Activated T-cell treated with anti-CD3 and anti-CD28 coated beads, Interleukin-2, amount 50 U/mL, for 4 hours (primary cell): ENCODE measurements at regions not wholly inside any gene's neighbourhood (a gene's known extent, or its start where the extent isn't known, plus 50 kb on each side); places are given as distances from the start of the nearest gene placed in this dataset.

ENCODE experiments used
- ATAC-seq, 2 donors: fragments of 200-7000 bp; cut with Tn5 transposase; one replicate each; pipeline ENCODE4 v1.10.0; 2021
- DNase-seq: peaks from one replicate; pipeline ENCODE4 v3.0.0-alpha.2; 2020
- H3K27me3 Mint-ChIP-seq: one replicate; pipeline ENCODE4 v1.8.0; 2021; ENCODE audit warnings: low read depth, mixed read lengths
- H3K36me3 Mint-ChIP-seq: one replicate; pipeline ENCODE4 v1.8.0; 2022; ENCODE audit warnings: mixed read lengths; ENCODE audit not compliant: insufficient read depth
- H3K4me1 Mint-ChIP-seq: one replicate; pipeline ENCODE4 v1.8.0; 2021; ENCODE audit warnings: low read depth, mixed read lengths
- H3K4me3 Mint-ChIP-seq: one replicate; pipeline ENCODE4 v1.8.0; 2021; ENCODE audit warnings: mild to moderate bottlenecking, moderate library complexity, mixed read lengths
- H3K9me3 Mint-ChIP-seq: one replicate; pipeline ENCODE4 v1.8.0; 2021; ENCODE audit warnings: mixed read lengths

DNA sequence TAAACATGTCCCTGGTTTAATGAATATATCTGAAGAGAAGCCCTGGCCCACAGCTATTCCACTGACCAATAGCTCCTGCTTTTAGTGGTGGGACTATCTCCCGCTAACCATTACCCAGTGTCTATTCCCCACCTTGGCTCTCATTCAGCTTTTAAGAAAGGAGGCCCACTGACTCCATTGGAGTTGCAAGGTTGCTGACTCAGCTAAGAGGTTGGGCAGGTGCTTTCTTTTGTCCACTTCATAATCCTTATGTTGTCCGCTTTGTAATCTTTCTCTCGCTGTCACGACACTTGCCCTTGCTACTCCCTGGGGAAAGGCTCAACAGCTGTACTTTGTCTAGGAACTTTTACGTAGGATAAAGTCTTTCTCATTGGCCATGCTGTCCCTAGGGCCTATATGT is 453.4 kb upstream of the CCDC196 start:
- no peak overlapping the region for H3K4me3 Mint-ChIP-seq
- no peaks in the 10 kb centered on the region for H3K27me3 Mint-ChIP-seq
- H3K9me3 Mint-ChIP-seq = peaks cover 21% of the 10 kb centered on the region
- no peaks in the 10 kb centered on the region for H3K36me3 Mint-ChIP-seq
- no peaks in the 10 kb centered on the region for H3K4me1 Mint-ChIP-seq
- ATAC-seq = no peak
- DNase-seq = no peak

DNA sequence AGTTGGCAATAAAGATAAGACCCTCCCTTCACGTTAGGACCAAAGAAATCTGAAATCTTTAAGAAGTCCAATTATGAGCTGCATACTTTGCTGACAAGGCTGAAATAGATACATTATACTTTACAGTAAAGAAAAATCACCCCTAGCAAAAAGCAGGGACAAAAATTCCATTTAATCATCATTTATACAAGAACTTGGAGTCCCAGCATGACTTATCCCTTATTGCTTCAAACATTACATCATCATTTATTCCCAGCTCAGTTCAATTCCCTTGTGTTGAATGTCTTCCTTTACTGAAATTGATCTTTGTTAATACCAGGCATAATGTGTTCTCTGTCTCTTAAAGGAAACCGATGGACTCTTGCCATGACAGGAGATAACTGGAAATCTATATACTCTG is 449.6 kb upstream of the CCDC196 start:
- Mint-ChIP-seq H3K4me3 (no peak overlapping the region), H3K9me3 (peaks cover 4% of the 10 kb centered on the region), H3K36me3 (no peaks in the 10 kb centered on the region), H3K27me3 (no peaks in the 10 kb centered on the region), H3K4me1 (no peaks in the 10 kb centered on the region)
- DNase-seq (no peak), ATAC-seq (no peak)

- H3K4me3 Mint-ChIP-seq = no peak overlapping the region
- DNase-seq = no peak
- H3K9me3 Mint-ChIP-seq = peaks cover 4% of the 10 kb centered on the region
- no peaks in the 10 kb centered on the region for H3K27me3 Mint-ChIP-seq
- no peak for ATAC-seq
- H3K4me1 Mint-ChIP-seq = no peaks in the 10 kb centered on the region
- H3K36me3 Mint-ChIP-seq = no peaks in the 10 kb centered on the region
Observed at GRCh38 chr14:66037361-66037760, 448.8 kb upstream of the CCDC196 start.

DNA sequence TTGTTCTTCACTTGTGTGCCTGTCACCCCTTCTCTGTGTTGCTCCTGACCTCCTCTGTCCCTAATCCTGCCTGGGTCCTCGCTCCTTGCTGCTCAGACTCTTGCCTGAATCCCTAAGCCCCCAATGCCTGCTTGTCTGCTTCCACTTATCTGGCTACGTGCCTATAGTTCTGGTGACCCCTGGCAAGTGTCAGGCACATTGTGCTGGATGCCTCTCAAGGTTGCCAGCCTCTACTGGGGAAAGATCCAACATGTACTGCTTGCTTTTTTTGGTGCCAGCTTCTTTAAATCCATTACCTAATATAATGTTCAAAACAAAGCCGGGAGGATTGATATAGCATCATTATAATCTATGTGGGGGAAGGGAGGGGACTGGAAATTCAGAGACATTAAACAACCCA is 448.0 kb upstream of the CCDC196 start:
- H3K36me3 Mint-ChIP-seq = no peaks in the 10 kb centered on the region
- no peaks in the 10 kb centered on the region for H3K9me3 Mint-ChIP-seq
- no peaks in the 10 kb centered on the region for H3K4me1 Mint-ChIP-seq
- DNase-seq (no peak), ATAC-seq (no peak)
- H3K27me3 Mint-ChIP-seq = no peaks in the 10 kb centered on the region
- H3K4me3 Mint-ChIP-seq = no peak overlapping the region

DNA sequence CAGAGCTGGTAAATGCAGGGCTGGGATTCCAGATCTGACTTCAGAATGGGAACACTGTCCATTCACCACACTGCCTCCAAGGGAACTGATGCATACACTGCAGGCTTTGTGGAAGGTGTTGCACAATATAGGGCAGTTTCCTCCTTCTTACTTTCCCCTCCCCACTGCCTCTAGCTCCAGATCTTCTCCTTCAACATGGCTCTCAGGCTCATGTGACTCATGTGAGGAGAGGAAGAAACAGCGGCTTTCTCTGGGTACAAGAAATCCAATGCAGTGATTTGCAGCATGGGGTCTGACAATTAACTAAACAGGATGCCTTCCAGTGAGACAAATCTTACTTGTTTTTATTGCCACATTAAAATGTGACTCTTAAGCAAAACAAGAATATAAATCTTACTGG is 447.6 kb upstream of the CCDC196 start:
- no peaks in the 10 kb centered on the region for H3K27me3 Mint-ChIP-seq
- H3K4me3 Mint-ChIP-seq = no peak overlapping the region
- ATAC-seq = no peak
- H3K36me3 Mint-ChIP-seq = no peaks in the 10 kb centered on the region
- no peak for DNase-seq
- H3K4me1 Mint-ChIP-seq = no peaks in the 10 kb centered on the region
- no peaks in the 10 kb centered on the region for H3K9me3 Mint-ChIP-seq

GRCh38 chr14:66039495-66039894 is 446.7 kb upstream of the CCDC196 start:
- Mint-ChIP-seq H3K9me3 (no peaks in the 10 kb centered on the region), H3K36me3 (no peaks in the 10 kb centered on the region), H3K4me3 (no peak overlapping the region), H3K4me1 (no peaks in the 10 kb centered on the region), H3K27me3 (no peaks in the 10 kb centered on the region)
- ATAC-seq (no peak), DNase-seq (no peak)

DNA sequence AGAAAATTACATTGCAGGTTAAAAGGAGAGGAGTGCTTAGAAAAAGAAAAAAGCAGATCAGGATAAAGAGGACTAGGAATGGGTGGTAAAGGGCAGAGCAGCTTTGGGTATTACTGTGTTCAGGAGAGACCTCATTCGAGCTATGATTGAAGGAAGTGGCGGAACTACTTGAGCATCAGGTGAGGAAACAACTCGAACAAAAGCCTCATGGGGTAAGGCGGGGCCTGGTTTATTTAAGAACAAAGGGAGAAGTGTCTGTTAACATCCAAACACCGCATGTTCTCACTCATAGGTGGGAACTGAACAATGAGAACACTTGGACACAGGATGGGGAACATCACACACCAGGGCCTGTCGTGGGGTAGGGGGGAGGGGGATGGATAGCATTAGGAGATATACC is 444.6 kb upstream of the CCDC196 start:
- Mint-ChIP-seq H3K4me3 (no peak overlapping the region), H3K27me3 (no peaks in the 10 kb centered on the region), H3K36me3 (no peaks in the 10 kb centered on the region), H3K9me3 (no peaks in the 10 kb centered on the region), H3K4me1 (no peaks in the 10 kb centered on the region)
- DNase-seq = no peak
- no peak for ATAC-seq

DNA sequence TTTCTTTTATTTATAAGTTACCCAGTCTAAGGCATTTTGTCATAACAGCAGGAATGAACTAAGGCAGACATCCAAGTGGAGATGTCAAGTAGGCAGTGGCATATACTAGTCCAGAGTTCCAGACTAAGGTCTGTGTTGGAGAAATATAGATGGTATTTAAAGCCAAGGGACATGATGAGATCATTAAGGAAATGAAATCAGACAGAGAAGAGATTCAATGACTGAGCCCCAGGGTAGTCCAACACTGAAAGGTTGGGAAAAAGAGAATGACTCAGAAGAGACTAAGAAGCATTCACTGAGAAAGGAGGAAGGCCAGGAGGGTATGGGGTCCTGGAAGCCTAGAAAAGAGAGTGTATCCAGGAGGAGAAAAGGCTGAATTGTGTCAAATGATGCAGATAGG is 442.2 kb upstream of the CCDC196 start:
- ATAC-seq (no peak), DNase-seq (no peak)
- Mint-ChIP-seq H3K27me3 (no peaks in the 10 kb centered on the region), H3K9me3 (no peaks in the 10 kb centered on the region), H3K4me3 (no peak overlapping the region), H3K4me1 (no peaks in the 10 kb centered on the region), H3K36me3 (no peaks in the 10 kb centered on the region)

- DNase-seq = no peak
- H3K36me3 Mint-ChIP-seq = no peaks in the 10 kb centered on the region
- no peak for ATAC-seq
- no peaks in the 10 kb centered on the region for H3K9me3 Mint-ChIP-seq
- H3K4me3 Mint-ChIP-seq = no peak overlapping the region
- H3K27me3 Mint-ChIP-seq = no peaks in the 10 kb centered on the region
- H3K4me1 Mint-ChIP-seq = no peaks in the 10 kb centered on the region
Observed at GRCh38 chr14:66045572-66046021, 440.6 kb upstream of the CCDC196 start.

DNA sequence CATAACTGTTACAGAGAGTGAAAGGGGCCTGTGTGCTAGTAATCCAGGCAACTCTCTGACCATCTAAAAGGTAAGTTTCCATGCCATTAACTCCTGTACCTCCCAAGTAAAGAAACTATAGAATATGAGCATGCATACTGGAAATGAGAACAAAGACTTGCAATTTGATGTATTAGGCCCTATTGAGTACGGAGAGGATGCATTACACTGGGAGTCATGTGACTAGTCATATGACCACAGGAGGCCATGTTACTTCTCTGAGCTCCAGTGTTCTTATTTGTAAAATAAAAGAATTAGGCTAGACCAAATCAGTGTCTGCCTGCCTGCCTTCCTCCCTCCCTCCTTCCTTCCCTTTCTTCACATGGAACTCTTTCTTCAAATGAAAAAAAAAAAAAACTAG is 440.1 kb upstream of the CCDC196 start:
- DNase-seq (no peak), ATAC-seq (no peak)
- H3K36me3 Mint-ChIP-seq = no peaks in the 10 kb centered on the region
- no peaks in the 10 kb centered on the region for H3K9me3 Mint-ChIP-seq
- no peaks in the 10 kb centered on the region for H3K27me3 Mint-ChIP-seq
- no peak overlapping the region for H3K4me3 Mint-ChIP-seq
- no peaks in the 10 kb centered on the region for H3K4me1 Mint-ChIP-seq

GRCh38 chr14:66046591-66046990 is 439.6 kb upstream of the CCDC196 start:
- no peak for DNase-seq
- no peak for ATAC-seq
- Mint-ChIP-seq H3K36me3 (no peaks in the 10 kb centered on the region), H3K4me1 (no peaks in the 10 kb centered on the region), H3K4me3 (no peak overlapping the region), H3K27me3 (no peaks in the 10 kb centered on the region), H3K9me3 (no peaks in the 10 kb centered on the region)

GRCh38 chr14:66056268-66056907 is 429.8 kb upstream of the CCDC196 start:
- Mint-ChIP-seq H3K4me3 (no peak overlapping the region), H3K36me3 (peaks cover 3% of the 10 kb centered on the region), H3K27me3 (no peaks in the 10 kb centered on the region), H3K4me1 (peaks cover 7% of the 10 kb centered on the region), H3K9me3 (peaks cover 4% of the 10 kb centered on the region)
- ATAC-seq = no peak
- no peak for DNase-seq

GRCh38 chr14:66056926-66057552 is 429.1 kb upstream of the CCDC196 start:
- peaks cover 4% of the 10 kb centered on the region for H3K9me3 Mint-ChIP-seq
- peaks cover 3% of the 10 kb centered on the region for H3K36me3 Mint-ChIP-seq
- H3K27me3 Mint-ChIP-seq = no peaks in the 10 kb centered on the region
- H3K4me1 Mint-ChIP-seq = peaks cover 7% of the 10 kb centered on the region
- H3K4me3 Mint-ChIP-seq = no peak overlapping the region
- ATAC-seq (no peak), DNase-seq (no peak)

GRCh38 chr14:66065188-66065587 is 421.0 kb upstream of the CCDC196 start:
- DNase-seq (no peak), ATAC-seq (no peak)
- Mint-ChIP-seq H3K4me1 (no peaks in the 10 kb centered on the region), H3K27me3 (no peaks in the 10 kb centered on the region), H3K9me3 (no peaks in the 10 kb centered on the region), H3K36me3 (no peaks in the 10 kb centered on the region), H3K4me3 (no peak overlapping the region)

GRCh38 chr14:66066981-66067776 is 419.0 kb upstream of the CCDC196 start:
- H3K36me3 Mint-ChIP-seq = no peaks in the 10 kb centered on the region
- no peak for ATAC-seq
- peaks cover 5% of the 10 kb centered on the region for H3K27me3 Mint-ChIP-seq
- no peak overlapping the region for H3K4me3 Mint-ChIP-seq
- peaks cover 1% of the 10 kb centered on the region for H3K4me1 Mint-ChIP-seq
- H3K9me3 Mint-ChIP-seq = no peaks in the 10 kb centered on the region
- no peak for DNase-seq
